Astrocyte (in vitro differentiated cells and primary cell): ENCODE measurements at regions not wholly inside any gene's neighbourhood (a gene's known extent, or its start where the extent isn't known, plus 50 kb on each side); places are given as distances from the start of the nearest gene placed in this dataset.

Experiments used
- DNase-seq: peaks from one replicate; pipeline ENCODE4 v3.0.0-alpha.2; 2010; ENCODE audit warnings: low read depth
- FAIRE-seq: peaks from 2 replicates; lab custom pipeline; 2011; peaks lifted over from hg19 to GRCh38; lab: Jason Lieb, UNC
- H2AFZ ChIP-seq: 2 replicates; pipeline ENCODE4 v1.6.0; 2012; ENCODE audit warnings: low read depth, low read length, inconsistent platforms
- H3K27ac ChIP-seq: 2 replicates; pipeline ENCODE4 v1.5.1; 2011; ENCODE audit warnings: low read depth, low read length, inconsistent platforms
- H3K27me3 ChIP-seq: 2 replicates; pipeline ENCODE4 v1.6.0; 2011; ENCODE audit warnings: low read length, inconsistent platforms; ENCODE audit not compliant: insufficient read depth
- H3K36me3 ChIP-seq: 2 replicates; pipeline ENCODE4 v1.5.1; 2011; ENCODE audit warnings: low read length, inconsistent platforms; ENCODE audit not compliant: insufficient read depth
- H3K4me1 ChIP-seq: 2 replicates; pipeline ENCODE4 v1.5.1; 2011; ENCODE audit warnings: low read length, inconsistent platforms; ENCODE audit not compliant: insufficient read depth
- H3K4me2 ChIP-seq: 2 replicates; pipeline ENCODE4 v1.6.0; 2012; ENCODE audit warnings: low read length, inconsistent platforms
- H3K4me3 ChIP-seq: 2 replicates; pipeline ENCODE4 v1.5.1; 2011; ENCODE audit warnings: low read depth, mild to moderate bottlenecking, low read length, inconsistent platforms; ENCODE audit not compliant: insufficient read depth
- H3K79me2 ChIP-seq: 2 replicates; pipeline ENCODE4 v1.6.0; 2012; ENCODE audit warnings: mild to moderate bottlenecking, low read length, inconsistent platforms; ENCODE audit not compliant: insufficient read depth
- H3K9ac ChIP-seq: 2 replicates; pipeline ENCODE4 v1.6.0; 2012; ENCODE audit warnings: mild to moderate bottlenecking, low read length, inconsistent platforms
- H3K9me3 ChIP-seq: 2 replicates; pipeline ENCODE4 v1.5.1; 2012; ENCODE audit warnings: low read depth, mild to moderate bottlenecking, low read length, inconsistent platforms; ENCODE audit not compliant: insufficient read depth
- H4K20me1 ChIP-seq: 2 replicates; pipeline ENCODE4 v1.6.0; 2012; ENCODE audit warnings: low read length, inconsistent platforms; ENCODE audit not compliant: insufficient read depth
- H3K27ac Mint-ChIP-seq: one replicate; pipeline ENCODE4 v1.8.0; 2021; ENCODE audit warnings: mild to moderate bottlenecking, mixed read lengths; ENCODE audit not compliant: unreplicated experiment
- H3K27me3 Mint-ChIP-seq: one replicate; pipeline ENCODE4 v1.8.0; 2021; ENCODE audit warnings: low read depth, mixed read lengths; ENCODE audit not compliant: unreplicated experiment
- H3K36me3 Mint-ChIP-seq: one replicate; pipeline ENCODE4 v1.8.0; 2021; ENCODE audit warnings: low read depth, mixed read lengths; ENCODE audit not compliant: unreplicated experiment
- H3K4me1 Mint-ChIP-seq: one replicate; pipeline ENCODE4 v1.8.0; 2021; ENCODE audit warnings: low read depth, mixed read lengths; ENCODE audit not compliant: unreplicated experiment
- H3K4me3 Mint-ChIP-seq: one replicate; pipeline ENCODE4 v1.8.0; 2021; ENCODE audit warnings: mild to moderate bottlenecking, moderate library complexity, mixed read lengths; ENCODE audit not compliant: unreplicated experiment
- H3K9me3 Mint-ChIP-seq: one replicate; pipeline ENCODE4 v1.8.0; 2021; ENCODE audit warnings: mild to moderate bottlenecking, mixed read lengths; ENCODE audit not compliant: unreplicated experiment
- EZH2 ChIP-seq: IDR thresholded peaks from 2 replicates; pipeline ENCODE4 v1.6.1; 2012; ENCODE audit warnings: mild to moderate bottlenecking, low read length, inconsistent platforms; ENCODE audit not compliant: insufficient read depth
- TF ChIP-seq, protein P1 (sequence below): IDR thresholded peaks from 2 replicates; pipeline ENCODE4 v1.5.1; 2011; ENCODE audit warnings: low read depth, mild to moderate bottlenecking, inconsistent platforms, low read length, moderate library complexity; ENCODE audit not compliant: insufficient read depth

DNA sequence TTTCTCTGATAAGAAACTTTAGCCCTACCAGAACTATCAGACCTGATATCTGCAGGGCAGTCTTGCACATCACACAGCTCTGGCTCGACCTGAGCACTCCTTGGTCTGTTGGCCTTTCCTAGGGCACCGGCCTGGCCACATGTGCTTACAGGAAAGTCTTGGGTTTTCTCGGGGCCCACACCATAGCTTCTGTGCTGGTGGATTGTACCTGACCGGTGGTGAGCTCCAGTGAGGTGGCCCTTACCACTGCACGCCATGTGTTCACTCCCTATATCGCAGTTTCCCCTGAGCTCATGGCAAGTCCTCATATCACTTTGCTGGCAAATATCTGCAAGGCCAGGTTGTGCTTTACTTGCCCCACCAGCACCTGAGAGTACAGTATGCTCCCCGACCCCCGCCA, 2637.4 kb downstream of the ARAP2 start:
- FAIRE-seq (no peak), DNase-seq (no peak)
- Mint-ChIP-seq H3K36me3 (no peaks in the 10 kb centered on the region), H3K27ac (no peak overlapping the region), H3K4me1 (no peaks in the 10 kb centered on the region), H3K27me3 (no peaks in the 10 kb centered on the region), H3K4me3 (no peak overlapping the region), H3K9me3 (peaks cover 13% of the 10 kb centered on the region)
- H3K9ac ChIP-seq: no peak overlapping the region
- H3K36me3 ChIP-seq: no peaks in the 10 kb centered on the region
- H3K4me2 ChIP-seq: no peak overlapping the region
- H3K4me1 ChIP-seq: no peaks in the 10 kb centered on the region
- TF ChIP-seq, protein P1, sequence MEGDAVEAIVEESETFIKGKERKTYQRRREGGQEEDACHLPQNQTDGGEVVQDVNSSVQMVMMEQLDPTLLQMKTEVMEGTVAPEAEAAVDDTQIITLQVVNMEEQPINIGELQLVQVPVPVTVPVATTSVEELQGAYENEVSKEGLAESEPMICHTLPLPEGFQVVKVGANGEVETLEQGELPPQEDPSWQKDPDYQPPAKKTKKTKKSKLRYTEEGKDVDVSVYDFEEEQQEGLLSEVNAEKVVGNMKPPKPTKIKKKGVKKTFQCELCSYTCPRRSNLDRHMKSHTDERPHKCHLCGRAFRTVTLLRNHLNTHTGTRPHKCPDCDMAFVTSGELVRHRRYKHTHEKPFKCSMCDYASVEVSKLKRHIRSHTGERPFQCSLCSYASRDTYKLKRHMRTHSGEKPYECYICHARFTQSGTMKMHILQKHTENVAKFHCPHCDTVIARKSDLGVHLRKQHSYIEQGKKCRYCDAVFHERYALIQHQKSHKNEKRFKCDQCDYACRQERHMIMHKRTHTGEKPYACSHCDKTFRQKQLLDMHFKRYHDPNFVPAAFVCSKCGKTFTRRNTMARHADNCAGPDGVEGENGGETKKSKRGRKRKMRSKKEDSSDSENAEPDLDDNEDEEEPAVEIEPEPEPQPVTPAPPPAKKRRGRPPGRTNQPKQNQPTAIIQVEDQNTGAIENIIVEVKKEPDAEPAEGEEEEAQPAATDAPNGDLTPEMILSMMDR: no peak
- no peak for TF ChIP-seq EZH2
- peaks cover 3% of the 10 kb centered on the region for H3K9me3 ChIP-seq
- H3K27me3 ChIP-seq: no peaks in the 10 kb centered on the region
- H3K4me3 ChIP-seq: no peak overlapping the region
- no peak overlapping the region for H2AFZ ChIP-seq
- H3K79me2 ChIP-seq: no peaks in the 10 kb centered on the region
- H3K27ac ChIP-seq: no peak overlapping the region
- no peaks in the 10 kb centered on the region for H4K20me1 ChIP-seq

DNA sequence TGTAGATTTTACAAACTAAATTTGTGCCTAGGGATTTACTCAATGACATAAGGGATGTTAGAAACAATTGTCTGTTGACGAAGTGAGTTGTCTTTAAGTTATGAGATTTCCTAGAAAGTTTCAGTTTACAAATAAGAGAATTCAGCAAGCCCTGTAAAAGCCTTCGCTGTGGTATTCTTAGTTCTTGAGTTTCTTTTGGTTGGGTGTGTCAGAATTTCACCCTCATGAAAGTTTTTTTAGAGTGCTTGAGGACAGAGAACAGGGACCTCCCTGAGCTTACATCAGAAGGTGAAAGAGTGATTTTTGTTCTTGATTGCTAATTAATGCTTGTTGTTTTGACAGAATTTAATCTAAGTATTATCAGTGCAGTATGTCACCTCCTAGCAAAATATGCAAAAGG, 2628.2 kb downstream of the ARAP2 start:
- no peak for FAIRE-seq
- H3K9me3 ChIP-seq: no peaks in the 10 kb centered on the region
- Mint-ChIP-seq H3K36me3 (no peaks in the 10 kb centered on the region), H3K9me3 (no peaks in the 10 kb centered on the region), H3K27me3 (no peaks in the 10 kb centered on the region), H3K4me1 (no peaks in the 10 kb centered on the region), H3K4me3 (no peak overlapping the region), H3K27ac (no peak overlapping the region)
- no peak overlapping the region for H3K4me2 ChIP-seq
- H3K27ac ChIP-seq: no peak overlapping the region
- H4K20me1 ChIP-seq: no peaks in the 10 kb centered on the region
- H3K27me3 ChIP-seq: no peaks in the 10 kb centered on the region
- H3K36me3 ChIP-seq: no peaks in the 10 kb centered on the region
- H3K9ac ChIP-seq: no peak overlapping the region
- no peak overlapping the region for H3K4me3 ChIP-seq
- TF ChIP-seq, protein P1: no peak
- no peak for TF ChIP-seq EZH2
- no peak for DNase-seq
- no peak overlapping the region for H2AFZ ChIP-seq
- H3K79me2 ChIP-seq: no peaks in the 10 kb centered on the region
- no peaks in the 10 kb centered on the region for H3K4me1 ChIP-seq

DNA sequence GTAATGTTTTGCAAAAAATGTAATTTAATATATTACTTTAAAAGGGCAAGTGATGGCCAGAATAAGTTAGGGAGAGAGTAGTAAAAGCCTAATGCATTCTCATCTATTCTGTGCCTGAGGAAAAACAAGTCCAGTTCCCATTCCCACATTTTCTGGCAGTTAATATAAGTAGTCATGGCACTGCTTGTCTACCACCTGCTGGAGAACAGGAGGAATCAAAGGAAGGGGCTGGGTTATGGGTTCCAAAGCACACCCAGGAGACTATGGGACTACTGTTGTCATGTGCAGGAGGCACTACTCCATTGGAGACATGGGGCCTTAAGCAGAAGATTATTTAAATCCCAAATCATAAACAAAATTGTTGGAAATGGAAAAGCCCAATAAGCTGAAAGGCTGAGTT, 2618.6 kb downstream of the ARAP2 start:
- Histone ChIP-seq H2AFZ (no peak overlapping the region), H3K4me3 (no peak overlapping the region), H3K27me3 (no peaks in the 10 kb centered on the region), H3K36me3 (no peaks in the 10 kb centered on the region), H3K79me2 (no peaks in the 10 kb centered on the region), H3K9me3 (no peaks in the 10 kb centered on the region), H4K20me1 (no peaks in the 10 kb centered on the region), H3K4me1 (no peaks in the 10 kb centered on the region), H3K4me2 (no peak overlapping the region), H3K27ac (no peak overlapping the region), H3K9ac (no peak overlapping the region)
- Mint-ChIP-seq H3K27ac (no peak overlapping the region), H3K27me3 (no peaks in the 10 kb centered on the region), H3K9me3 (no peaks in the 10 kb centered on the region), H3K4me3 (no peak overlapping the region), H3K36me3 (no peaks in the 10 kb centered on the region), H3K4me1 (no peaks in the 10 kb centered on the region)
- TF ChIP-seq, protein P1: no peak
- TF ChIP-seq EZH2: no peak
- no peak for FAIRE-seq
- no peak for DNase-seq
